ENCODE measurements at regions not wholly inside any gene's neighbourhood (a gene's known extent, or its start where the extent isn't known, plus 50 kb on each side); places are given as distances from the start of the nearest gene placed in this dataset.
"Not testable (repeated sequence)": the region's sequence is repeated elsewhere in the genome, so short reads cannot be mapped to it uniquely, and the experiment has no call there.

DNA sequence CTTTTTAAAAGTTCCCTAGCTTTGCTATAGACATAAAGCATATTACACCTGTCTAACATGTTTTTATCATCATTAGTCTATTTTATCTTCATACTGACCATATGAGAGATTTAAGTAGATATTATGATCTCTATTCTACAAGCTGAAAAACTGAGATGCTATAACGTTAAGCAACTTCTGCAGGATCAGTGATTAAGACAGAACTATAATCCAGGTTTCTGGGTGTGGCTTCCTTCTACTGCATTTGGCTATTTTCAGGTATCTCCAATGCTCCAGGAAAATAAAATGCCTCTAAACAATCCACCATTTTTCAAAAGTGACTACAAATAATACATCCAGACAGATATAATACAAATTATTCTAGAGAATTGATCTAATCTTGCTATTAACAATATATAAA is 53.4 kb downstream of the RGS2 start:
- Mint-ChIP-seq H3K9me3 (ENCODE audit: insufficient read depth) (no peaks in the 10 kb centered on the region), H3K4me3 (no peak overlapping the region), H3K27ac (no peak overlapping the region), H3K27me3 (ENCODE audit: low read depth) (no peaks in the 10 kb centered on the region), H3K36me3 (ENCODE audit: low read depth) (no peaks in the 10 kb centered on the region), H3K4me1 (ENCODE audit: low read depth) (no peaks in the 10 kb centered on the region)
- CTCF ChIA-PET, result interaction anchor here (1.0 kb wide), 1 partner anchor 38 kb away, joined by 3 read pairs; no protein-coding TSS in a partner anchor
- DNase-seq, result no peak
- POLR2A ChIA-PET, result no interaction called here
- no peak for ATAC-seq

DNA sequence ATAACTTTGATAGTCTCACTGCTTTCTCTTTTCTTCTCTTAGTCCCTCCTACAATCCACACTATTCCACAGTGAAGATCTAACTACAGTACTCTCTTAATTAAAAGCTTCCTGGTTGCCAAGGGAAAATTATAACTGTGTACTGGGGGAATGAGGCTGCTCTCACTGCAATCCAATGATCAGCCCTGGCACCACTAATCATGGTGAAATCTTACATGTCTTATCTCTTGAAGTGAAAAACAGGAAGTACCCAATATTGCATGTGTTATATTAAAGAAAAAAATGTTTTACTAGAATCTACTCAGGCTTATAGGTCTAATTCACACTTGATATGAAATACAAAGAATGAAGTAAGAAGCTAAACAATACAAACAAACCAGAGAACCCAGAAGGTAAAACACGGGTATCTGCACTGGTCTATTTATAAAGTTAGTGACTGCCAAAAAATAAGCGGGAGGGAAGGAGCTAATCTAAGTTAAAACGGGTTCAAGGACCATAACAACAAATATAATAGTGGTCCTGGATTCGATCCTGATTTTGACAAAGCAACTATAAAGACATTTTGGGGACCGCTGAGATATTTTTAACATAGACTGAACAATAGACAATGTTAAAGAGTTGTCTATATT is 57.5 kb downstream of the RGS2 start:
- ChIA-PET POLR2A (no interaction called here), CTCF (no interaction called here)
- Mint-ChIP-seq H3K36me3 (ENCODE audit: low read depth) (no peaks in the 10 kb centered on the region), H3K4me1 (ENCODE audit: low read depth) (no peaks in the 10 kb centered on the region), H3K27ac (no peak overlapping the region), H3K27me3 (ENCODE audit: low read depth) (no peaks in the 10 kb centered on the region), H3K9me3 (ENCODE audit: insufficient read depth) (no peaks in the 10 kb centered on the region), H3K4me3 (no peak overlapping the region)
- ATAC-seq, result no peak
- DNase-seq, result no peak

DNA sequence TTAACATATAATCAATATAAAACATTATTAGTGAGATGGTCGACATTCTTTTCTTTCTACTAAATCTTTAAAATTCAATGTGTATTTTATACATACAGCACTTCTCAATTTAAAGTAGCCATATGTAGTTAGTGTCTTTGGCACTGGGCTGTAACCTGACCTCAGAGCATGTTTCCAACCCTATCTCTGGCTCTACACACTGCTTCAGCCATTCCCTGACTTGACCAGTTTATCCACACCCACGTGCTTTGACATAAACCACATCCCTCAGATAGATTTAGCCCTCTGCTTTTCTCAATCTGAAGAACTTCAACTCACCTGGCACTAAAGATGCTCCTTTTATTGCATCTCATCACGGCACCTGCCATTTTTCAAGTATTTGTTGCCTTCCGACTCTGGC is 58.3 kb downstream of the RGS2 start:
- ChIA-PET POLR2A (no interaction called here), CTCF (no interaction called here)
- Mint-ChIP-seq H3K4me3 (no peak overlapping the region), H3K27me3 (ENCODE audit: low read depth) (peaks cover 2% of the 10 kb centered on the region), H3K9me3 (ENCODE audit: insufficient read depth) (no peaks in the 10 kb centered on the region), H3K27ac (no peak overlapping the region), H3K36me3 (ENCODE audit: low read depth) (no peaks in the 10 kb centered on the region), H3K4me1 (ENCODE audit: low read depth) (no peaks in the 10 kb centered on the region)
- ATAC-seq, result no peak
- DNase-seq, result no peak

DNA sequence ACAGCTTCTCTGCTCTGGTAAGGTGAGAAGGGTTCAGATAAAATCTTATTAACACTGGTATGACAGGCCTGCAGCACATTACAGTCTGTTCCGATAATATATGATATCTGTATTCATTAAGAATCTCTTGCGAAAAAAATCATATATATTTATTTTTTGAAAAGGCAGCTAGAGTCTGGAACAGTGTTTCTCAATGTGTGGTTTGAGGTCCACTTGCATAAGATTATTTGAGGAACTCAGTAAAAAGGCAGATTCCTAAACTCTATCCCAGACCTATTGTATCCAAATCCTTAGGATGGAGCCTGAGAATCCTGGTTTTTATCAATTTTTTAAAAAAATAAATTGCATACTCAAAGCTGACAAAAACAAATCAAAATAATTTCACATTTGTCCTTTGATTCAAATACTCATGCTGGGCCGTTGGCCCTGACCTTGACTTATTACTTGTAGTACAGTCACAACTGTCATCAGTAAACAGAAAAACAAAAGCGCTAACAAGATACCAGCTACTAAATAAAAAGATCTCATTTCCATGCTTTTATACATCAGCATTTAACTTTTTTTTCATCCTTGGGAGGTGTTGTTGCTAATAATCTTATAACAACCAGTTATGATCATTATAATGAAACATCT is 60.6 kb downstream of the RGS2 start:
- Mint-ChIP-seq H3K9me3 (ENCODE audit: insufficient read depth) (no peaks in the 10 kb centered on the region), H3K4me1 (ENCODE audit: low read depth) (no peaks in the 10 kb centered on the region), H3K4me3 (no peak overlapping the region), H3K27me3 (ENCODE audit: low read depth) (peaks cover 11% of the 10 kb centered on the region), H3K27ac (no peak overlapping the region), H3K36me3 (ENCODE audit: low read depth) (no peaks in the 10 kb centered on the region)
- CTCF ChIA-PET, result no interaction called here
- ATAC-seq (no peak), DNase-seq (no peak)
- POLR2A ChIA-PET, result no interaction called here

DNA sequence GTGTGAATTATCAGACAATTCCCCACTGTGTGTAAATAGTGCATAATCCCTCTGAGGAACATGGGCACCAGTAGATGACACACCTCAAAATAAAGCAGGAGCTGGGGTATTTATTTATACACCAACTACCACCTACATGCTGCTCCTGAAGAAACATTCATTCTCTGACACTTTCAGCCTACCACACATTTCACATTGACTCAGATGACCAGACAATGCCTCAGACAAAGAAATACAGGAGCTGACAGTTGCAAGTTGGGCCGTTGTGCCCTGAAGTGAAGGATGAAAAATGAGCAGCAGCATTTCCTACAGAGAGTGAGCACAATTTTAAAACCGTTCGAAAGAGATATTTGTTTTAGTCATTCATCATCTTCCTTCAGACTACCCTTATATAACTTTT is 63.2 kb downstream of the RGS2 start:
- H3K27ac Mint-ChIP-seq, result no peak overlapping the region
- H3K36me3 Mint-ChIP-seq (ENCODE audit: low read depth), result no peaks in the 10 kb centered on the region
- CTCF ChIA-PET, result no interaction called here
- H3K9me3 Mint-ChIP-seq (ENCODE audit: insufficient read depth), result no peaks in the 10 kb centered on the region
- DNase-seq, result no peak
- no peaks in the 10 kb centered on the region for H3K4me1 Mint-ChIP-seq (ENCODE audit: low read depth)
- H3K4me3 Mint-ChIP-seq, result no peak overlapping the region
- no peak for ATAC-seq
- POLR2A ChIA-PET, result no interaction called here
- peaks cover 14% of the 10 kb centered on the region for H3K27me3 Mint-ChIP-seq (ENCODE audit: low read depth)

DNA sequence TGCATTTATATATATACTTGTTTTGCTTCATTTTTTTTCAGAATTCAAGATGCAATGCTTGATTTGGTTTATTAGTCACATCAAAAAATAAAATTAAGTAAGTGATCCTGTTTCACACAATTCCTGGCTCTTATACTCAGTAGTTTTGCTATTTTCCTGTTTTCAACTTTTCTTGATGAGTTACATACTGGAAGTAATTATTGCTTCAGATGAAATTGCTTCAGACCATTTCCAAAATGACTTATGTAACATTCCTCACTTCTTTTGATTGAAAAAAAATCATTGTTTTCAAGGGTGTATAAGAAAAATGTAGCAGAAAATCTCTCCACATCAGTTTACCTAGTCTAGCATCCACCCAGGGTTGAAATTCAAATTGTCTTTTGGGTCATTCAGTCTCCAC is 65.0 kb downstream of the RGS2 start:
- ChIA-PET CTCF (no interaction called here), POLR2A (no interaction called here)
- H3K27me3 Mint-ChIP-seq (ENCODE audit: low read depth), result peaks cover 14% of the 10 kb centered on the region
- no peak overlapping the region for H3K27ac Mint-ChIP-seq
- H3K36me3 Mint-ChIP-seq (ENCODE audit: low read depth), result no peaks in the 10 kb centered on the region
- H3K9me3 Mint-ChIP-seq (ENCODE audit: insufficient read depth), result no peaks in the 10 kb centered on the region
- no peak for DNase-seq
- no peak for ATAC-seq
- H3K4me1 Mint-ChIP-seq (ENCODE audit: low read depth), result peaks cover 3% of the 10 kb centered on the region
- H3K4me3 Mint-ChIP-seq, result no peak overlapping the region

DNA sequence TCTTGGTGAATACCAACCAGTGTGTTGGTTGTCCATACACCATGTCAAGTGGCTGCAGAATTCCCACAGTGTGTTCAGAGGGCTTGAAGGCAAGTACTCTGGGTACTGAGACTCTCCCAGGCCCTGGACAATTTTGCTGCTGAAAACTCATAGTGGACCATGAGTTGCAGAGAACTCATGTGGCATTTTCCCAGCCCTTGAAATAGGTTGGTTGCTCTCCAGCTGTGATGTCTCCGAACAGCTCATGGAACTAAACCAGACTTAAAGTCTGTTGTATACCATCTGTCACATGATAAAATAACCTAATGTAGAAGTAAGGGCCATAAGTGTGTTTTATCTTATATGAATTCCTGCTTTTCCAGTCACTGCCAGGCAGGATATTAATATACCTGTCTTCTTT is 67.8 kb downstream of the RGS2 start:
- H3K4me3 Mint-ChIP-seq, result no peak overlapping the region
- H3K9me3 Mint-ChIP-seq (ENCODE audit: insufficient read depth), result no peaks in the 10 kb centered on the region
- peaks cover 12% of the 10 kb centered on the region for H3K27me3 Mint-ChIP-seq (ENCODE audit: low read depth)
- H3K4me1 Mint-ChIP-seq (ENCODE audit: low read depth), result peaks cover 3% of the 10 kb centered on the region
- no peak overlapping the region for H3K27ac Mint-ChIP-seq
- CTCF ChIA-PET, result no interaction called here
- H3K36me3 Mint-ChIP-seq (ENCODE audit: low read depth), result no peaks in the 10 kb centered on the region
- DNase-seq (no peak), ATAC-seq (no peak)
- POLR2A ChIA-PET, result no interaction called here

DNA sequence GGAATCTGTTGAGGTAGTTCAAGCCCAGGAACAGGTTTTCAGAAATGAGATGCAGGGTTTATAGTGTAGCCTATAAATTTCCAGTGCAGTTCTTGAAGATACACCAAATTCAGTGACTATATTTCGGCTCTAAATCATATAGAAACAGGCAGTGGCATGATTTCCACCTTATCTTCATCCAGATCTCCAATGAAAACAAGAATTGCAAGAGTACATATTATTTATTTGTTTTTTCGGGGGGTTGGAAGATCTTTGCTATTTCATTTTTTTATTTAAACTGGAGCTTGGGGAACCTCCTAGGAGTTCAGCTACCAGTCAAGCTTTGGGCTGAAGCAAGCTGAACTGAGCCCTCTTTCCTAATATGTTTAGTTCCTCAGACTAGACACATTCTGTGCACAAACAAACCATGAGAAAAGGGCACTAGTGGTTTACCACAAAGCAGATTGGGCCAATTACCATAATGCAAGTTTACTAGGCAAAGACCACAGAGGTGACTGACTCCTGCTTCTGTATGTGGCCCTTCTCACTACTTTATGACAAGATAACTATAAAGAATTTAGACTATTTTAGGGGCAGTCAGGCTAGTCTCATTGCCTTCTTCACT is 68.5 kb downstream of the RGS2 start:
- no peaks in the 10 kb centered on the region for H3K9me3 Mint-ChIP-seq (ENCODE audit: insufficient read depth)
- ChIA-PET POLR2A (no interaction called here), CTCF (interaction anchor here (1.2 kb wide), 1 partner anchor 70 kb away, joined by 3 read pairs; no protein-coding TSS in a partner anchor)
- no peak overlapping the region for H3K27ac Mint-ChIP-seq
- H3K4me1 Mint-ChIP-seq (ENCODE audit: low read depth), result peaks cover 3% of the 10 kb centered on the region
- ATAC-seq, result no peak
- H3K4me3 Mint-ChIP-seq, result no peak overlapping the region
- H3K36me3 Mint-ChIP-seq (ENCODE audit: low read depth), result no peaks in the 10 kb centered on the region
- H3K27me3 Mint-ChIP-seq (ENCODE audit: low read depth), result peaks cover 12% of the 10 kb centered on the region
- DNase-seq, result no peak

DNA sequence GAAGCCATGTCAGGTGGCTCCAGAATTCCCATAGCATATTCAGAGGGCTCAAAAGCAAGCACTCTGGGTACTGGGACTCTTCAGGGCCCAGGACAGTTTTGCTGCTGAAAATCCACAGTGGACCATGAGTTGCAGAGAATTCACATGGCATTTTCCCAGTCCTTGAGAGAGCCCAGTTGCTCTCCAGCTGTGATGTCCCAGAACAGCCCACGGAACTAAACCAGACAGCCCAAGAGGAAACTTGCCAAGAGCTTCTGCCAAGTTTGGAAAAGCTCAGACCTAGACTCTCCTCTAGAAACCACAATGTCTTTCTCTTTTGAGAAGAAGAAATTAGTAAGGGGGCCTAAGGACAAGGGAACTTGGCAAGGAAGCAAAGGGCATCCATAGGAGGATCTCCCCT is 69.4 kb downstream of the RGS2 start:
- POLR2A ChIA-PET, result no interaction called here
- no peaks in the 10 kb centered on the region for H3K9me3 Mint-ChIP-seq (ENCODE audit: insufficient read depth)
- ATAC-seq (no peak), DNase-seq (no peak)
- H3K27me3 Mint-ChIP-seq (ENCODE audit: low read depth), result peaks cover 10% of the 10 kb centered on the region
- no peaks in the 10 kb centered on the region for H3K36me3 Mint-ChIP-seq (ENCODE audit: low read depth)
- CTCF ChIA-PET, result interaction anchor here (1.2 kb wide), 1 partner anchor 71 kb away, joined by 3 read pairs; no protein-coding TSS in a partner anchor
- H3K4me3 Mint-ChIP-seq, result no peak overlapping the region
- H3K4me1 Mint-ChIP-seq (ENCODE audit: low read depth), result peaks cover 3% of the 10 kb centered on the region
- H3K27ac Mint-ChIP-seq, result no peak overlapping the region

DNA sequence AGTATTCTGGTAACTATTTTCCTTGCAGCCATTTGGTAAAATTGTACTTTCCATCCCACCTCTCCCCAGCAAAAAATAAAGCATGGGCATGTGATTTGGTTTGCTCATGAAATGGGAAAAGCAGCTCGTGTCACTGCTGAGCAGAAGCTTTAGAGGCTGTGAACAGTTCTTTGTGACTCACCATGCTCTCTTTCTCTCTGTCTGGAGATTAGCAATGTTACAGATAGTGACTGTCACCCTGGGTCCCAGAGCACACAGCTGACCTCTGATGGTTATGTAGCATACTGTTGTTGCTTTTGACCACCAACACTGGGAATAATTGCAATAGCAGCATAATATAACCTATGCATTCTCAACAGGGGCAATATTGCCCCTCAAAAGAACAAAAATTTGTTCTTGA is 70.6 kb downstream of the RGS2 start:
- ChIA-PET CTCF (no interaction called here), POLR2A (no interaction called here)
- Mint-ChIP-seq H3K36me3 (ENCODE audit: low read depth) (no peaks in the 10 kb centered on the region), H3K9me3 (ENCODE audit: insufficient read depth) (no peaks in the 10 kb centered on the region), H3K27ac (no peak overlapping the region), H3K27me3 (ENCODE audit: low read depth) (peaks cover 3% of the 10 kb centered on the region), H3K4me1 (ENCODE audit: low read depth) (peaks cover 3% of the 10 kb centered on the region), H3K4me3 (no peak overlapping the region)
- ATAC-seq, result no peak
- DNase-seq, result no peak

DNA sequence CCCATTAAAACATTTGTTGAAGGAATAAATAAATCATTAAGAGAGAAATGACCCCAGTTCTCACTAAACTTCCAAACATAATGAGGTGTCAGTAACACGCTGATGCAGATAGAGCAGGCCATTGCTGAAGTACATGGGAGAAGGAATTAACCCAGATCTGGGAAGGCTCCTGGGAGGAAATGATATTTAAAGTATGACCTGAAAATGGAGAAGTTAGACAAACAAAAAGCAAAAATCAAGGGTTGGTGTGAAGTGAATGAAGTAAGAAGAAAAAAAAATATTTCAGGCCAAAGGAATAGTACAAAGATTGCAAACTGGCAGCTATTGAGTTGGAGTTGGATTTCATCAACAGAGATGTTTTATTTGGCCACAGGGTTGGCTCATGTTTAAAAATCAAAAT is 71.4 kb downstream of the RGS2 start:
- H3K4me1 Mint-ChIP-seq (ENCODE audit: low read depth), result peaks cover 3% of the 10 kb centered on the region
- peaks cover 3% of the 10 kb centered on the region for H3K27me3 Mint-ChIP-seq (ENCODE audit: low read depth)
- no peak overlapping the region for H3K27ac Mint-ChIP-seq
- no peak overlapping the region for H3K4me3 Mint-ChIP-seq
- POLR2A ChIA-PET, result no interaction called here
- H3K36me3 Mint-ChIP-seq (ENCODE audit: low read depth), result no peaks in the 10 kb centered on the region
- ATAC-seq (no peak), DNase-seq (no peak)
- no peaks in the 10 kb centered on the region for H3K9me3 Mint-ChIP-seq (ENCODE audit: insufficient read depth)
- CTCF ChIA-PET, result no interaction called here

DNA sequence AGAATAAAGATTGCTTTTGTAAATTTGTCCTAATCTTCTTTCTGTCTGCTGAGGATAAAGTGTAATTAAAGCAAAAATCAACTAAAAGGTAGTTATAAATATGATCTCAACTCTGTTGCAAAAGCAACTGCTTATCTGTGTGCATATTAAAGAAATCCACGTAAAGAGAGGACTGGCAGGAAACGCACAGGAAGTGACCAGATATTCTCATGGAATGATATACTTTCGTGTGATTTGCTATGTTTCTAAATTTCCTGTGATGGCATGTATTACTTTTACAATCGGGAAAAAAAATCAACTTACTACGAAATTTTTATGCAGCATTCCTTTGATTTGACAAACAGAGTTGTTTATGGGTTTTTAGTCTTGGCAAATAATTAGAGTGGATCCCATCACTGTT is 75.4 kb downstream of the RGS2 start:
- ChIA-PET CTCF (no interaction called here), POLR2A (no interaction called here)
- no peaks in the 10 kb centered on the region for H3K9me3 Mint-ChIP-seq (ENCODE audit: insufficient read depth)
- H3K27ac Mint-ChIP-seq, result no peak overlapping the region
- DNase-seq, result no peak
- ATAC-seq, result no peak
- H3K36me3 Mint-ChIP-seq (ENCODE audit: low read depth), result no peaks in the 10 kb centered on the region
- H3K27me3 Mint-ChIP-seq (ENCODE audit: low read depth), result no peaks in the 10 kb centered on the region
- no peak overlapping the region for H3K4me3 Mint-ChIP-seq
- H3K4me1 Mint-ChIP-seq (ENCODE audit: low read depth), result no peaks in the 10 kb centered on the region

DNA sequence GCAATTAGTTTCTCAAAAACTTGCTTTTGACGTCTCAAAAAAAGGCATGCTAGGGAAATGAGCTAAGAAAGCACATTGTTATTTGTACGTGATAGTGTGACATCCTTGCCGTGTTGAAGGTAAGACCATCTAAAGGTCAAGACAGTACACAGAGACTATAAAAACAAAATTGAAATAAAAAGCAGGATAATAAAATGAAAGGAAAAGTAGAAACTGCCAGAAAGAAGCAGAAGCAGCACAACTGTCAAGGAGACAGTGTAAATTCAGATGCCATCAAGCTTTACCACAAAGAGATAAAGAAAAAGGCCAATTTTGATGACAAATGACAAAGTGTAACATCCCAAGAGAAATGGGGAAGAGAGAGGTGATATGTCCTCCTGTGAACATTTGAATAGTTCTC is 76.5 kb downstream of the RGS2 start:
- ATAC-seq; H3K9me3 Mint-ChIP-seq (ENCODE audit: insufficient read depth); POLR2A ChIA-PET; H3K27me3 Mint-ChIP-seq (ENCODE audit: low read depth); H3K36me3 Mint-ChIP-seq (ENCODE audit: low read depth); DNase-seq; H3K4me1 Mint-ChIP-seq (ENCODE audit: low read depth); H3K27ac Mint-ChIP-seq; H3K4me3 Mint-ChIP-seq; CTCF ChIA-PET: not testable (repeated sequence)

All from activated CD8-positive, alpha-beta T cell treated with anti-CD3 and anti-CD28 coated beads, Interleukin-2, amount 10 ng/mL, durations not matched to agents 7 days and 5 days (primary cell).